ENCODE measurements at regions not wholly inside any gene's neighbourhood (a gene's known extent, or its start where the extent isn't known, plus 50 kb on each side); places are given as distances from the start of the nearest gene placed in this dataset.

DNA sequence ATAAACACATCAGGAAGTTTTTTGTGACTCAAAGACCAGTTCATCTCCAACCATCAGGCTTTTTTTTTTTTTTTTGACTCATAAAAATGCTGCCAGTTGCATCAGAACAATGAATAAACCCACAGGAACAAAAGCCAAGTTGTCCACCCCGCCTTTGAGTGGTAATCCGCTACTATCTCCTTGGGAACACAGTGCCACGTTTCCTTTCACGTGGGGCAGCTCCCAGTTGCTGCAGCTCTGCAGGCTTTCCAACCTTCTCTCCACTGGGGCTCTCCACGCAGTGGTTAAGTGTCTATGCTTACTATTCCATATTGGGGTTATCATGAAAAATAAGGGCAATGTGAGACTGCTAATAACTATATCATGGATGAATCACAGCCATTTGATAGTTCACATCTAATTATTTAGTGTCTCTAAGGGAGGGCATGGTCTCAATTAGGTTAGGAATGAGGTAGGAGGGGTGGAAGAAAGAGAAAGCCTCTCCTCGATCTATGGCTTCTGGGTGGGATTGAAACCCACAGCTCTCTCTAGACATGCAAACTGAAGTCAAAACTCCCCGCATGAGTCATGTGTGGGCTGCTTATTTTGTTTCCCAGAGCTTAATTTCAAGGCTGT, 55.8 kb upstream of the ACTBL2 start:
- TF ChIP-seq CTCF (optimal IDR thresholded peaks at IDR 0.05 in 1 of 3, IDR thresholded peaks at IDR 0.05 in 1 of 3, conservative IDR thresholded peaks at IDR 0.05 in 1 of 3; ENCODE audit: extremely low read depth in 1 of 3, insufficient read depth in 2 of 3, low read length in 3 of 3) (no peak), EZH2 (IDR thresholded peaks at IDR 0.05; ENCODE audit: low read length) (no peak)
